Muscle of arm (tissue), 1 donor: ENCODE measurements at regions not wholly inside any gene's neighbourhood (a gene's known extent, or its start where the extent isn't known, plus 50 kb on each side); places are given as distances from the start of the nearest gene placed in this dataset.
"Not testable (repeated sequence)": the region's sequence is repeated elsewhere in the genome, so short reads cannot be mapped to it uniquely, and the experiment has no call there.

ENCODE experiments used
- DNase-seq: peaks from one replicate; pipeline ENCODE4 v3.0.0-alpha.2; 2013

DNA sequence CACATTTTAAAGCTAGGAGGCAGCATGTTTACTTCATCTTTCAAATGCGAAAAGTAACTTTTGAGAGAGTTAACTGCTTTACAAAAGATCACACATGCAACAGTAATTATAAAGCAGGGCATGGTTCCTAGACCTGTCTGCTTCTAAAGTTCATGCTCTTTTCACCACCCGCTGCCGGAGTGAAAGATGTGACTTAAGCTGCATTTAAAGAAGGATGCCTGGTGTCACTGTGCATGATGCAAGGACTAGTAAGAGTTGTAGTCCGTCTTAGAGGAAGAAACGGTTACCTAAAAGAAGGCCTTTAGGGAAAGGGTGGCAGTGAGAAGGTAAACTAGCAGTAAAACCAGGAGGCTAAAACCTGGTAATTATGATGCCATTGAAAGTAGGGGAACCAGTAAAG, 1689.1 kb downstream of the KCNT2 start:
- DNase-seq = no peak

DNA sequence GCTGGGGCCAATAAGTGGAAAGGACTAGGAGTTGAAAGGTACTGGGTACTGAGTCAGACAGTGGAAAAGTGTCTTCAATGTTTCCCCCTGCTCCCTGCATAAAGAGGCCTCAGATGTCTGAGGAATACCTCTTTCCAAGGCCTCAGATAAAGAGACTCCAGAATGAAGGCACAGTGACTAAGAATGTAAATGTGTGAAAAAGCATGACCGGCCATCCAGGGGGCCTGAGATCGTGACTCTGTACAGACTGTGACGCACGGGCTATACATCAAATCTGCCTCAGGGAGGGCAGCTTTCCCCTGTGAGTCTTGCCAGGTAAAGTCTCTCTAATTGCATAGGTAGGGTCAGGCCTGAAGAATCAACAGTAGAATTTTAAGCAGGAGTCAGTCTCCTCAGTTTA, 1690.5 kb downstream of the KCNT2 start:
- no peak for DNase-seq

DNA sequence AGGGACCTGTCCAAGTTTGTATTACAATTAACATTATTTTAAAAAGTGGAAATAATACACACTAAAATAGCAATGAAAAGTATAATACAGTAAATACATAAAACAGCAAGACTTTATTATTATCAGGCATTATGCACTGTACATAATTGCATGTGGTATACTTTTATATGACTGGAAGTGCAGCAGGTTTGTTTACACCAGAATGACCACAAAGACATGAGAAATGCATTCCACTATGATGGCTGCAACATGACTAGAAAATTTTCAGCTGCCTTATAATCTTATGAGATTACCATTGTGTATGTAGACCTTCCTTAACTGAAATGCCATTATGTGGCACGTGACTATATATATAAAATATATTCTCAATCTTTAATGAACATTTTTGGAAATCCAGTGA, 1699.6 kb downstream of the KCNT2 start:
- no peak for DNase-seq

DNA sequence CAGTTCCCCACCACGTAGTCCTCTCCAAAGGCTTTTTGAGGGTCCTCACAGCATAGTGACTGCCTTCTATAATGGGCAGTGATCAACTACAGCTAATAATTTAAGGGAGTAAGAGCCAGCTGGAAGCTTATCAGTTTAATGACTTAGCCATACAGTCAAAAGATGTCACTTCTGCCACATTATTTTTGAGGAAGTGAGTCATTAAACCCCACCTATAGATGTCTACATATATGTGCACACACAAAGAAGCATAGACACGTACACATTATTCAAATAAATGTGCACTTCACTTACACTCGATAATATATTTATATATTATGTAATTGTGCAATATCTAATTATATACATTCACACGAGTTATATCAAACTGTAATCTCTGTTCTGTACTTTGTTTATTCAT, 1704.7 kb downstream of the KCNT2 start:
- DNase-seq = no peak

DNA sequence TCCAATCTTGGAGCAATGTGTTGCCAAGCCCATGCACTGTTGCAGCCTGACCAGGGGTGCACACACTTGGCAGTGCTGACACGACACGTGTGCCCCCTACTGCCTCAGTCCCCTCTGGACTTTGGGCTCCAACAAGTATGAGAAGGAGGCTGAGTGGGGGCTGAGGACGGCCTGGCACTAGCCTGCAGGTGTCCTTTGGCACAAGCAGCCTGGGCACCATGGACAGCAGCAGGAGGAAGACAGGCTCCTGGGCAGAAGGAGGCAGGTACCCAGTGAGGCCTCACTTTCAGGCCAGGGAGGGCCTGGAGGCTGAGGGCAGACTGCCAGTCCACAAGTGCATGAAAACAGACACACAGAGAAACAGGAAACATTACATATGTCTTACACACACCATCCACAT, 1702.9 kb upstream of the B3GALT2 start:
- no peak for DNase-seq

DNA sequence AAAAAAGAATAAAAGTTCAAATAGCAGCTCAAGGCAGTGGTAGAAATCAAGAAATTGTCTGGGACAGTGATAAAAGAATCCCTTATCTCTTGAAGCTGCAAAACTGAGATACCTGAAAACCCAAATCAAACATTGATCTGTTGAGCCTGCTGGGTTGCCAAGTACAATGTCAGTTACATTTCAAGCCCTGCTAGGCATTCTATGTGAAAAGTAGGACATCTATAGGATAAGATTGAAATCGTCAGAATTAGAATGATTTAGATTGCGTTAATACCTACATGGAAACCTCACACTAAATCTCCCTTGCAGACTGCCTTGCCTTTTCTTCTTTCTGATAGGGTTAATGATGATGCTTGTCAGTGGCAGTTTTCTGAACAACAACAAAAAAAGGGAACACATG, 1684.4 kb upstream of the B3GALT2 start:
- no peak for DNase-seq

DNA sequence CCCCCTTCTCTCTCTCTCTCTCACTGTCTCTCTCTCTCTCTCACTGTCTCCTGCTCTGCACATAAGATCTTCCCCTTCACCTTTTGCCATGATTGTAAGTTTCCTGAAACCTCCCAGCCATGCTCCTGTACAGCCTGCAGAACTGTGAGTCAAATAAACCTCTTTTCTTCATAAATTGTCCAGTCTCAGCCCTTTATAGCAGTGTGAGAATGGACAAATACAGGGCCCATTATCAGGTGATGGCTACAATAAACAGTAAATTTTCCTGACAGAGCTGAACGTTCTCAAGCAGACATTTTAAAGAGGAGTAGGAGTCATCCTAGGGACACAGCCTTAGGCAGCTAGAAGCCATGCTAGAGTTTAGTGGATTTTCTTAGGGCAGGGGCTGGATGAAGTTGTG, 1679.7 kb upstream of the B3GALT2 start:
- no peak for DNase-seq

DNA sequence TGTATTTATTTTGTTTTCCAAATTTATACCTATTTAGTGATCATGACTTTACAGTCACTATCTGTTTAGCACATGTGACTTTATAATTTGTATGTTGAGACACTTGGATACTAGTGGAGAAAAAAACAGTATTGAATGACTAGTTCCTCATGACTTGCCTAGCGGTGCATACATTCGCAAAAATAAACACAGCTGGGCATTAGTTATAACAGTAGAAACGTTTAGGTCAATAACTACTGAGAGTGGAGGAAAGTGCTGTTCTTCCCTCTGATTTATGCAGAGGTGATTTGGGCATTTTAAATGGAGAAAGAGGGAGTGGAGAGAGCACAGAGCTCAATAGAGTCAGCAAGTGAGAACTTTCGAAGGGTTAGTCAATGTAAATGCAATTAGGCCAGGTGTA, 1679.0 kb upstream of the B3GALT2 start:
- no peak for DNase-seq

DNA sequence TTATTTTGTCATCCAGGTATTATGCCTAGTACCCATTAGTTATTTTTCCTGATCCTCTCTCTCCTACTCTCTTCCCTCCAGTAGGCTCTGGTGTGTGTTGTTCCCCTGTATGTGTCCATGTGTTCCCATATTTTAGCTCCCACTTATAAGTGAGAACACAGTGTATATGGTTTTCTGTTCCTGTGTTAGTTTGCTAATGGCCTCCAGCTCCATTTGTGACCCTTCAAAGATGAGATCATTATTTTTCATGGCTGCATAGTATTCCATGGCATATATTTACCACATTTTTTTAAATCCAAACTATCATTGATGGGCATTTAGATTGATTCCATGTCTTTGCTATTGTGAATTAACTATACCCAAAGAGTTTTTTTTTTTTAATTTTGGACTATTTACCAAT, 1675.7 kb upstream of the B3GALT2 start:
- no peak for DNase-seq

DNA sequence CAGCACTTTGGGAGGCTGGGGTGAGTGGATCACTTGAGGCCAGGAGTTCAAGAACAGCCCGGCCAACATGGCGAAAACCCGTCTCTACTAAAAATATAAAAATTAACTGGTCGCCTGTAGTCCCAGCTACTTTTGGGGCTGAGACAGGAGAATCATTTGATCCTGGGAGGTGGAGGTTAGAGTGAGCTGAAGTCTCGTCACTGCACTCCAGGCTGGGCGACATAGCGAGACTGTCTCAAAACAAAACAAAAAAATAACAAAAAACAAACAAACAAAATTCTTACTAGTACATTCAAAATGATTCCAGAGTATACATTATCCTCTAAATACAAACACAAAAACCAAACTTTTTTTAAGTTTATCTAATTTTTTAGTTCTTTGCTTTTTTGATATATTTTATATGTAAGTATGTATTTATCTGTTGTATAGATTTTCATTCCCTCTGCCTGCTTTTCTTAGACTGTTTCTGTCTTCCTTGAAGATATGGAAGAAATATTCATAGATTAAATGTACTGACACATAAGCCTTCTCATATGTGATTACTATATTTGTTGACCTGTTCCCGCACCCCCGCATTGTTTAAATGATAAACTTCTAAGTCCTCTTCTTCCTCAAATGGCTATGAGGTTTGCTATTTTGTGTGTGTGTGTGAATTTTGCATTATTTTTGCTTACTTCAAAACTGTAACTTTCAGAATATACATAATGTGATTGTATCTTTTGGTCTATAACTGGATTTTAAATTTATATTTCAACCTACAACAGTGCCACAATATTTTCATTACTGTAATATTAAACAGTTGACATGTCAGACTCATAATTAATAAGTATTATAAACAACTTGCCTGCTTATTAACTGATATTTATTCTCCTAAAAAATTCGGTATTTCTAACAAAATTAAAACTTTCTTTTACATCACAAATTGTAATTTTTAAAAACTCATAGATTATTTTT, 1674.1 kb upstream of the B3GALT2 start:
- no peak for DNase-seq

DNA sequence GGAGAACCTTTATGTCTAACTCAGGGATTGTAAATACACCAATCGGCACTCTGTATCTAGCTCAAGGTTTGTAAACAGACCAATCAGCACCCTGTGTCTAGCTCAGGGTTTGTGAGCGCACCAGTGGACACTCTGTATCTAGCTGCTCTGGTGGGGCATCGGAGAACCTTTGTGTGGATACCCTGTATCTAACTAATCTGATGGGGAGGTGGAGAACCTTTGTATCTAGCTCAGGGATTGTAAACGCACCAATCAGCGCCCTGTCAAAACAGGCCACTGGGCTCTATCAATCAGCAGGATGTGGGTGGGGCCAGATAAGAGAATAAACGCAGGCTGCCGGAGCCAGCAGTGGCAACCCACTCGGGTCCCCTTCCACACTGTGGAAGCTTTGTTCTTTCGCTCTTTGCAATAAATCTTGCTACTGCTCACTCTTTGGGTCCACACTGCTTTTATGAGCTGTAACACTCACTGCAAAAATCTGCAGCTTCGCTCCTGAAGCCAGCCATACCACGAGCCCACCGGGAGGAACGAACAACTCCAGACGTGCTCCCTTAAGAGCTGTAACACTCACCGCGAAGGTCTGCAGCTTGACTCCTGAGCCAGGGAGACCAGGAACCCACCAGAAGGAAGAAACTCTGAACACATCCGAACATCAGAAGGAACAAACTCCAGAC, 1673.2 kb upstream of the B3GALT2 start:
- DNase-seq = not testable (repeated sequence)

DNA sequence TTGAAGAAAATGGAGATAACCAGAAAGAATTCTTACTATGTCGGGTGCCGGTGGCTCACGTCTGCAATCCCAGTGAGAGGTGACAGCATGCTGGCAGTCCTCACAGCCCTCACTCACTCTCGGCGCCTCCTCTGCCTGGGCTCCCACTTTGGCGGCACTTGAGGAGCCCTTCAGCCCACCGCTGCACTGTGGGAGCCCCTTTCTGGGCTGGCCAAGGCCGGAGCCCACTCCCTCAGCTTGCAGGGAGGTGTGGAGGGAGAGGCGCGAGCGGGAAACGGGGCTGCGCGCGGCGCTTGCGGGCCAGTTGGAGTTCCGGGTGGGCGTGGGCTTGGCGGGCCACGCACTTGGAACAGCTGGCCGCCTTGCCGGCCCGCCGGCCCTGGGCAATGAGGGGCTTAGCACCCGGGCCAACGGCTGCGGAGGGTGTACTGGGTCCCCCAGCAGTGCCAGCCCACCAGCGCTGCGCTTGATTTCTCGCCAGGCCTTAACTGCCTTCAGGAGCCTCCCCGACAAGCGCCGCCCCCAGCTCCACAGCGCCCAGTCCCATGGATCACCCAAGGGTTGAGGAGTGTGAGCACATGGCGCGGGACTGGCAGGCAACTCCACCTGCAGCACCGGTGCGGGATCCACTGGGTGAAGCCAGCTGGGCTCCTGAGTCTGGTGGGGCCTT, 1672.5 kb upstream of the B3GALT2 start:
- not testable (repeated sequence) for DNase-seq

DNA sequence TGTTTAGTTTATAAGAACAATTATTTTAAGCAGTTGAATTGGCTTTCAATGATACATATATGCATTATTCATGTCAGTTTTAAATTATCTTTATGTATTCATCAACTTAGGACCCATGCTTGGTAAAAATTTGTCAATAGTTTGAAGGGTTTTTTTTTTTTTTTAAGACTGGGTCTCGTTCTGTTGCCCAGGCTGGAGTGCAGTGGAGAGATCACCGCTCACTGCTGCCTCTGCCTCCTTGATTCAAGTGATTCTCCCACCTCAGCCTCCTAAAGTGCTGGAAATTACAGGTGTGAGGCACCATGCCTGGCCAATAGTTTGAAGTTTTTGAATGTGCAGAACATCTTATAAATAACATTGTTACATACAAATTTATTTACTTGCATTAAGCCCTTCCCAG, 1671.0 kb upstream of the B3GALT2 start:
- no peak for DNase-seq

DNA sequence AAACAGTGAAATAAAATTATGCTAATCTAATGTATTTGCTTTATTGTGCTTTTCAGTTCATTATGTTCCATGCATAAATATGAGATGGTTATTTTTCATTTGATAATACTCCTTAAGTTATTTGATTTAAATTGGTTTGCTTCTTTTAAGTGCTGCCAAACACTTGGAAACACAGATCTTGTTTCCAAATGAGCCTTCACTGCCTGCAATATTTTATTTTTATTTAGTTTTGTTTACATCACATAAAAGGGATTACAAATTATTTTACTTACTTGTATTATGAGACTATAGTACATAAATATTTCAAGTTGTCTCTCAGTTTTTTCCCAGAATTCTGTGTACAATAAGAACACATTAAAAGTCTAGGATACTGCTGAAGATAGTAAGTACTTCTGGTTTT, 1662.4 kb upstream of the B3GALT2 start:
- no peak for DNase-seq

DNA sequence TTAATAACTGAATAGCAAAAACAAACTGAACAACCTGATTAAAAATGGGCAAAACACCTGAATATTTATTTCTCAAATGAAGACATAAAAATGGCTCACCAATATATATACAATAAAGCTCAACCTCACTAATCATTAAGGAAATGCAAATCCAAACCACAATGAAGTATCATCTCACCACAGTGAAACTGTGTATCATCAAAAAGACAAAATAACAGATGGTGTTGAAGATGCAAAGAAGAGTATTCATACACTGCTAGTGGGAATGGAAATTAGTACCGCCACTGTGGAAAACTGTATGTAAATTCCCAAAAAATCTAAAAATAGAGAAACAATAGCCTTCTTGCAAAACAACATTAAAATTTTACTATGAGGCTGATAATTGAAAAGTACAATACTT, 1660.1 kb upstream of the B3GALT2 start:
- no peak for DNase-seq

DNA sequence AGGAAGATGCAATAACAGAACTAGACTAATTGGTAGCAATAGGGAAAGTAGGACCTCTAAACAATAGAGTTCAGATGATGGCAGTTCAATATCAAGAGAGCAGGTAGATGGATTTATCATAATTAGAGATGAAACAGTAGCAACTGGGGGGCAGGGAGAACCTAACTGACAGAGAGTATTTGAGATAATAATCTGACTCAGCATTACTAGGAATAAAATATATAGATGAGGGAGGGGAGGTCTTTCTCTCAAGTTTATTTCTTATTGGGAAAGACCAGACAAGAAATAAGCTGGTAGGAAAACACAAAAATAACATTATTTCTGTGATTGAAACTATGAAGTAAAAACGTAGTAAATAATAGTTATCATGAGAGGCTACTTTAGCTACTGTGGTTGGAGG, 1656.7 kb upstream of the B3GALT2 start:
- DNase-seq = no peak

DNA sequence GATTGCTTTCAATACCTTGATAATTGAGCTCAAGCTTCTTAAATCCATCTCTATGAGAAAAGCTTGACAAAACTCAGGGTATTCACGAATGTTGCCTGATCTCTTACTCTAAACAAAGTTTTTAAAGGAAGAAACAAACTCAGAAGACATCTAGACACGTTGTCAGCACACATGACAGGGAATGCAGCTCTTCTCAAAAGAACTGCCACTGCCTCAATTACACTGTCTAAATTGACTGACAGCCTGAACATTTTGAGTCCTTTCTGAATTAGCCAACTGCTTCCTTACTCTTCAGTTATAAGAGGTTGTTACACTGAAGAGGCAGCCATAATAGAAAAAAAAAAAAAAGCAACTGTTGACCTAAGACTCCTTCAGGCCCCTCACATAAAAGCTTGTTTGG, 1646.7 kb upstream of the B3GALT2 start:
- DNase-seq = no peak

DNA sequence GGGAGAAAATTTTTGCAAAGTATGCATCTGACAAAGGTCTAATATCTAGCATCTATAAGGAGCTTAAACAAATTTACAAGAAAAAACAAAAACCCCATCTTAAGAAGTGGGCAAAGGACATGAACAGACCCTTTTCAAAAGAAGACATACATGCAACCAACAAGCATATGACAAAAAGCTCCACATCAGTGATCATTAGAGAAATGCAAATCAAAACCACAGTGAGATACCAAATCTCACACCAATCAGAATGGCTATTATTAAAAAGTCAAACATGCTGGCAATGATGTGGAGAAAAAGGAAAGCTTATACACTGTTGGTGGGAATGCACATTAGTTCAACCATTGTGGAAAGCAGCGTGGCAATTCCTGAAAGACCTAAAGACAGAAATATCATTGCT, 1645.2 kb upstream of the B3GALT2 start:
- DNase-seq = not testable (repeated sequence)

DNA sequence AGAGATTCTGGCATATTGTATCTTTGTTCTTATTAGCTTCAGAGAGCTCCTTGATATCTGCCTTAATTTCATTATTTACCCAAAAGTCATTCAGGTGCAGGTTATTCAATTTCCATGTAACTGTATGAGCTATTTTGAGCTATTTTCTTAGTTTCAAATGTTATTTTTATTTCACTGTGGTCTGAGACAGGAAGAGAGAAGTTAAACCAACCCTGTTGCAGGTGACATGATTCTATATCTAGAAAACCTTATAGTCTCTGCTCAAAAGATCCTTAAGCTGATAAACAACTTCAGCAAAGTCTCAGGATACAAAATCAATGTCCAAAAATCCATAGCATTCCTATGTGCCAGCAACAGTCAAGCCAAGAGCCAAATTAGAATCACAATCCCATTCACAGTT, 1644.0 kb upstream of the B3GALT2 start:
- no peak for DNase-seq

DNA sequence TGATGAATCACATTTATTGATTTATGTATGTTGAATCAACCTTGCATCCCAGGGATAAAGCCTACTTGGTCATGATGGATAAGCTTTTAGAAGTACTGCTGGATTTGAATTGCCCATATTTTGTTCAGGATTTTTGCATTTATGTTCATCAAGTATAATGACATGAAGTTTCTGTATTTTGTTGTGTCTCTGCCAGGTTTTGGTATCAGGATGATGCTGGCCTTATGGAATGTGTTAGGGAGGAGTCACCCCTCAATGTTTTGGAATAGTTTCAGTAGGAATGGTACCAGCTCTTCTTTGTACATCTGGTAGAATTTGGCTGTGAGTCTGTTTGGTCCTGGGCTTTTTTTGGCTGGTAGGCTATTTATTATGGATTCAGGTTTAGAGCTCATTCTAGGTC, 1643.1 kb upstream of the B3GALT2 start:
- DNase-seq = no peak

DNA sequence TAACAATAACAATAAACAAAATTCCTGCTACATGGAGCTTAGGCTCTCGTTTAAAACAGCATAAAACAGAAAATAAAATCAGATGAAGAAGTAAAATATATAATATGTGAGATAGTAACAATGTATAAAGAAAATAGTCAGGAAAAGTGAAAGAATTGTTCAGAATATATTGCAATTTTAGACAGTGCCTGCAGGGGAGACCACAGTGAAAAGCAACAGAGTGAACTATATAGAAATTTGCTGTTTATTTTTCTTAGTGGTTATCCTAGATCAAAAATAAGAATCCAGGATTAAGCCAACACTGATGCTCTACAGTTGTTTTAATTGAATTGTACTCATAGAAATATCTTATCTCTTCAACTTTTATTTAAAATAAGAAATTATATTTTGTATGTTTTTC, 1639.0 kb upstream of the B3GALT2 start:
- no peak for DNase-seq

DNA sequence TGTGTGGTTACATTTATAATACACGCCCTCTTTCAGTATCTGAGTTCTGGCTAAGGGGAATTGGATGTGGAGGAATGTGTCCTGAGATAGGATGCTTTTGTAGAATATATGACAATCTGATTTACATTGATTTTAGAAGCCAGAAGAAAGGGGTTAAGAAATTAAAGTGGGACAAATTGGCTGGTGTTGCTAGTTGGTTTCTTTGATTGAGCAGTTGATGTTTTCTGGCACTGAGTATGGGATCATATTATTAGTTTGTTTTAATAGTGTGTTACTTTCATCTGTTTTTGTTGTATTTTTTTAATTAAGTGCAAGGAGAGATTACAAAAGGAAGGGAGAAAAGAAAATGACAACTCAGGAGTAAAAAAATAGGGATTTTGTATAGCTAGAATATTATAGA, 1634.7 kb upstream of the B3GALT2 start:
- no peak for DNase-seq

DNA sequence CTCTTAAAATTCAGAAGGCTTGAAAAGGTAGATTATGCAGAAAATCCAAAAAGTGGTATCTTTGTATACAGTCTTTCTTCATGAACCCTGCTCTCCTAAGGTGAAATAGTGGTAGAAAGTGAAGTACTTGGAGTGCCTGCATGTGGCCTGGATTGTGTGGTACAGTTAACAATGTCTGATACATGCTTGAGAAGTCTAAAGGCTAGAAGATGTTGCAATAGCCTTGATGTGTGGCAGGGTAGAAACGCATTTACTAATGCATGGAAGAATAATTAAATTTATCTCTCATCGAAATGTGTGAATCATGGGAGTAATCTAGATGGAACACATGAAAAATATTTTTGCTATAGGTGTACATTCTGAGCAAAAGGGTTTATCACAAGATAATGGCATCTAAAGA, 1632.3 kb upstream of the B3GALT2 start:
- DNase-seq = no peak
